GM21423 (cell line): ENCODE measurements at regions not wholly inside any gene's neighbourhood (a gene's known extent, or its start where the extent isn't known, plus 50 kb on each side); places are given as distances from the start of the nearest gene placed in this dataset.
"Not testable (repeated sequence)": the region's sequence is repeated elsewhere in the genome, so short reads cannot be mapped to it uniquely, and the experiment has no call there.

Source experiments
- ATAC-seq: cut with Tn5 transposase; IDR thresholded peaks from one replicate; pipeline ENCODE4 v1.9.1; 2021; ENCODE audit warnings: mild to moderate bottlenecking, moderate library complexity; ENCODE audit not compliant: unreplicated experiment

GRCh38 chr4:123599061-123599919 is 202.7 kb downstream of the SPRY1 start:
- ATAC-seq, result peak; percentile 9

DNA sequence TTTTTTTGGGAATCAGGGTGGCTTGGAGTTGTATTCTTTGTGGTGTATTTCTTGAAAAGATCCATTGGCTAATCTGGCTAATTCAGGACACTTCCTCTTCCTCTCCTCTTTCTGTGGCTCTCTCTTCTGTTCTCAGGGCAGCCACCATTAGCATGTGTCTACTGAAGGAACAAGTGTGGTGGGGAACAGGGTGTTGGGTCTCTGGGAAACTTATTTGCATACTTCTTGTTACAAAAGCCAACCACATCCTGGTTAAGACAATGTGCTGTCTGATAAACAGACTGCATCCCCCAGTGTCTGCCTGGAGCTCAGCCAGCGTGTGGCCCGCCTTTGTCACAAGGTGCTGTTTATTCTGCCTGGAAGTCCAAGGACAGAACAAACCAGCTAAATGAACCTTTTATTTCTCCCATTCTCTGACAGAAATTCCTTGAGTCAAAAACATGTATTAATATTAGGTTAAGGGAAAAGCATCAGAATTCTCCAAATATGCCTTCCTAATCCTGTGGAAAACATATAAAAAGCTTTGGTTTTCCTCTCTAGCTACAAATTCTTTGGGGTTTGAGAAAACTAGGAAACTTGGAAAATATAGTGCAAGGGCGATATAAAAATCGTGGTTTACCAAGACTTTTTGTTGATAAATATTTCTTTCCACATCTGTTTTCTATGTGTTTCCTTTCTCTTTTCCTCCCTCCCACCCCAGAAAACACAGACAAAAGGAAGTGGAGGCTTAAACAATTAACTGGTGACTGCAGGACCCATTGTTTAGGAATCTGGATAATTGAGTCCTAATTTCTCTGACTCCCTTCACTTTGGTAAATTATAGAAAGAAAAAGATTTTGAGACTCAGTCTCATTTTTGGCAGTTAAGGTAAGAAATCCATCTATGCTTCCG is 203.6 kb downstream of the SPRY1 start:
- peak; percentile 100 for ATAC-seq

DNA sequence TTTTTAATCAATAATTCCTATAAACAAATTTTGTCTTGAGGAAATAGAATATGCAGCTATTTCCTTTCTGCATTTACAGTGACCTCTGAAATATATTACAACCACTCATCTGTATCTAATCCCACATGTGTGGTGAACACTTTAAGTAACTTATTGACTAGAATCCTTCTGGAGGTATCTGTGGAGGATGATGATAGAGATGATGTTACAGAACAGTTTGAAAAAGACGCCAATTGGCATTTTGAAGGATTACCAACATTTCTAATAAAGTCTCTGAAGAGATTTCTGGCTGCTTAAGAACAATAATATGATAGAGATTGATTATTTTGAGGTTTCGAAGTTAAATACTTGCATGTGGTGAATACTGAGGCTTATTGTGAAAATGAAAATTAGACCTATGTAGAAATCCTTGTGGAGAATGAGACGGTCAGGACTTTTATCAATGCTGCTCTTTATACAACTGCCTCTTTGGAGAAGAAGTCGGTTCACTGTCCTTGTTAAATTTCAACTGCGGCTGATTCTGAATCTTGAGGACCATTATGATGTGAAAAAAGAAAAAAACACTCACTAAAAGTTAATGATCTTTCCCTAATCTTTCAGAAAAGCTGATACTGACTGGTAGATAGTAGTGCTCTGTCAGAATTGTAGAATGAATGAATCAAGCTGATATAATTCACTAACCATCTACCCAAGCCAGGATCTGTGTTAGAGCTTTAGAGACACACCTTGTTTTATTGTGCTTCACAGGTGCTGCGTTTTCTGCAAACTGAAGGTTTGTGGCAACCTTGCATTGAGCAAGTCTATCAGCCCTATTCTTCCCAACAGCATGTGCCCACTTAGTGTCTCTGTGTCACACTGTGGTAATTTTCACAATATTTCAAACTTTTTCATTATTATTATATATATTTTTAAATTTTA is 204.7 kb downstream of the SPRY1 start:
- no peak for ATAC-seq

DNA sequence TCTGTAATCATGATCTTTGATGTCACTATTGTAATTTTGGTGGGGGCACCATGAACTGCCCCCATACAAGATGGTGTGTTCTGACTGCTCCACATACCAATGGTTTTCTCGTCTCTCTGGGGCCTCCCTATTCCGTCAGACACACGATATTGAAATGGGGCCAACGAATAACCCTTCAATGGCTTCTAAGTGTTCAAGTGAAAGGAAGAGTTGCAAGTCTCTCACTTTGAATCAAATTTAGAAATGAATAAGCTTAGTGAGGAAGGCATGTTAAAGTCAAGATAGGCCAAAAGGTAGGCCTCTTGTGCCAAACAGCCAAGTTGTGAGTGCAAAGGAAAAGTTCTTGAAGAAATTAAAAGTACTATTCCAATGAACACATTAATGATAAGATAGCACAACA is 205.4 kb downstream of the SPRY1 start:
- ATAC-seq, result no peak

- ATAC-seq, result no peak
Measured at GRCh38 chr4:123603165-123603564, 206.6 kb downstream of the SPRY1 start.

DNA sequence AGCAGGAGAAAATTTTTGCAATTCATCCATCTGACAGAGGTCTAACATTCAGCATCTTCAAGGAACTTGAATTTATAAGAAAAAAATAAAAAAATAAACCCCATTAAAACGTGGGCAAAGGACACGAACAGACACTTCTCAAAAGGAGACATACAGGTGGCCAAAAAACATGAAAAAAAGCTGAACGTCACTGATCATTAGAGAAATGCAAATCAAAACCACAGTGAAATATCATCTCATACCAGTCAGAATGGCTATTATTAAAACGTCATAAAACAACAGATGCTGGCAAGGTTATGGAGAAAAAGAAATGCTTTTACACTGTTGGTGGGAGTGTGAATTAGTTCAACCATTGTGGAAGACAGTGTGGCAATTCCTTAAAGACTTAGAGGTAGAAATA is 209.2 kb downstream of the SPRY1 start:
- not testable (repeated sequence) for ATAC-seq

DNA sequence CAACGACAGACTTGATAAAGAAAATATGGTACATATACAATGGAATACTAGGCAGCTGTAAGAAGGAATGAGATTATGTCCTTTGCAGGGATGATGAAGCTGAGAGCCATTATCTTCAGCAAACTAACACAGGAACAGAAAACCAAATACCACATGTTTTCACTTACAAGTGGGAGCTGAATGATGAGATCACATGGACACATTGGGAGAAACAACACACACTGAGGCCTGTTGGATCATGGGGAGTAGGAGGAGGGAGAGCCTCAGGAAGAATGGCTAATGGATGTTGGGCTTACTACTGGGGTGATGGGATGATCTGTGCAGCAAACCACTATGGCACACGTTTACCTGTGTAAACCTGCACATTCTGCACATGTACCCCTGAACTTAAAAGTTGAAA is 209.7 kb downstream of the SPRY1 start:
- ATAC-seq, result no peak

DNA sequence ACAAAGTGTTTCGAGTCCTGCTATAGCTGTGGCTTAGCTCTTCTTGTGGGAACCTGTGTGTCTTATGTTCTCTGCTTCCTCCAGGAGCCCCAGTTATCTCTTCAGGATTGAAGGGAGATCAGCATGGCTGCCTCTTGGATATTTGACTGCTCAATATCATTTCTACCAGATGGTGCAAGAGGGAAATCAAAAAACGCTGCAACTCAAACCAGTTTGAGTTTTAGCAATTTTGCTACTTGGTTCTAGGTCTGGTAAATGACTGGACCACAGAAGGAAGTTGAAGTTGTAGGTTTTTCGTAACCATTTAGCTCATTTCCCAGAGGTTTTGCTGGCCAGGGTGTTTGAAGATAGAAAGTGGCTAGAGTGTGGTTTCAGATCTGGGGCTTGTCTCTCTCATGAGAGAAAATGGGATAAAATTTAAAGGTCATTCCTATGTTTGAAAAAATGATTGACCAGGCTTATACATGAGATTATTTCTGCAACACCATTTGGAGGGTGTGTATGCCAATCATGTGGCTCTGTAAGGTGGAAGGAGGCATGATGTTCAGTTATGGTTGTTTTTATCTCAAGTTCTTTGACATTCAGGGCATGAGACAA is 210.4 kb downstream of the SPRY1 start:
- peak; percentile 86 for ATAC-seq

DNA sequence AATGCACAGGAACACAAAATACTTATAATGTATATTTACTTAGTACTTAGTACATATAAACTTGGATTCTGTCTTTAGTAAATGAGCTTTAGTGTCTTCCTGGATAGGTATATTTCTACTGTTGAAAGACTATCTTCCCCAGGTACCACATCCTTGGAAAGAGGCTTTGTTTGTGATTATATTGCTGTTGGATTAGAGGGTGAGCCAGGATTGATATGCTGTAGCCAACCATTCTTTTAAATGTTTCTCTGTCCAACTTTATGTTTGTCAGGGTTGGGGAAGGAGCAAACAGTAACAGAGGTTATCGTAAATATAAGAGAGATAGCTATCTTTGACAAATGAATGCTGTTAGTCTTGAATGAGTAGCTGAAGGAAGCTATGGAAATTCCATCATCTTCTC is 213.2 kb downstream of the SPRY1 start:
- ATAC-seq, result no peak

- no peak for ATAC-seq
Measured at GRCh38 chr4:123613586-123614344, 217.2 kb downstream of the SPRY1 start.

GRCh38 chr4:123615901-123616300 is 219.3 kb downstream of the SPRY1 start:
- ATAC-seq, result no peak

DNA sequence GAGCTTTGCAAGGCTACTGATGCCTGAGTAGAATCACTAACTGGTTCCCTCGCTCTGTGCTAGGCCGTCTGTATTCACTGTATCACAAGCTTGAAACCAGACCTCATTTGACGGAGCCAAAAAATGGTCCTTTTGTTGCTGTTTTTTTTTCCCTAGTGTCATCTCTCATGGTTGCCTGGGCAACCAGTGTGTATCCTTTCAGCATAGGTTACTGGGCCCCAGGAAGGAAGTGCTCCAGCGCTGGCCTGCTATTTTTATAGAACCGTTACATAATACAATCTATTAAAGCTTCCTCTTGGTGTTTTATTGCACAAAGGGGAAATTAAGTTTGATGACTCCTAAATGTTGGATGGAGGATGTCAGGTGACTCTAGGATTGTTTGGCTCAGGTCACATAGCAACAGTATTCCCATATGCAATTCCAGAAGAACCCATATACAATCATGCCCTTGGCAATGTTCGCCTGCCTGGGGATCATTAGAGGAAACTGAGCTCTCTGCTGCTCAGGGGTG is 220.4 kb downstream of the SPRY1 start:
- no peak for ATAC-seq

GRCh38 chr4:123617791-123618190 is 221.2 kb downstream of the SPRY1 start:
- no peak for ATAC-seq

- ATAC-seq, result no peak
Measured at GRCh38 chr4:123618606-123619005, 222.0 kb downstream of the SPRY1 start.

- ATAC-seq, result no peak
Measured at GRCh38 chr4:123619326-123619725, 222.7 kb downstream of the SPRY1 start.

DNA sequence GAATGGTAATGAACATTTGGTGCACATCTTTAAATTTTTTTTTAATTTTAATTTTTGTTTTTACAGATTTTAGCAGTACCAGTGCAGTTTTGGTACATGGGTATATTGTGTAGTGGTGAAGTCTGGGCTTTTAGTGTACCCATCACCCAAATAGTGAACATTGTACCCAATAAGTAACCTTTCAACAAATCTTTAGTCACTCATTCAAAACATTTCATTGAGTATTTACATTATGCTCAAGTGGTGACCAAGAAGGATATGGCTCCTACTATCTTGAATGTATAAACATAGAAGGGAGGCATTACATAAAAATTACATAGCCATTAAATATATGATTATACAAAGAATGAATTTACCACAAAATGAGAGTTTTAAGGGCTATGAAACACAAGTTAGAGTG is 223.3 kb downstream of the SPRY1 start:
- ATAC-seq, result no peak

DNA sequence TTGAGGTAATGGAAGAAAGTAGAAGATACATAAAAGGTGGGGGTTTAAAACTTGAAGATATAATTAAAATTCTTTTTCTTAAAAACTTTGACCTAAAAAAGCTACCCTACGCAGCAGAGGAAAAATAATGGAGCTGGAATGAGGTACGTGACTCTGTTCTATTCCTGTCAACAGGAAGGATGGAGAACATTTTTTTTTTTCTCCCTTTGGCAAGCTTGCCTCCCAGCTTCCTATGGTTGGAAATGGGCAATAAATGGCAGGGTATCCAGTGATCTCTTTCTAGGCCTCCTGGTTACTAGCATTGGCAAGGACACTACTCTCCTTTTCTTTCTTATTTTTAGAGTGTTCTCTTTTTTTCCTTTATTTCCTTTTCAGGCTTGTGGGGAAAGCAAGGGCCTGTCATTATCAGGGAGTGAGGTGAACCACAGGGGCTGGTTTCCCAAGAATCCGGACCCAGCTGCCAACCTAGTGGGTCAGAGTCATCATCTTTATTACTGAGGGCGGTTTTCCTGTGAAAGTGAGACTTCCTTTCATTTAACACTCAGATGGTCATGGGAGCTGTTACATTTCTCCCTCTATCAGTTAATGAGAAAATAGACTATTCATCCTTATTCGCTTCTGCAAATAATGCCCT is 224.6 kb downstream of the SPRY1 start:
- ATAC-seq, result no peak

GRCh38 chr4:123622572-123622971 is 226.0 kb downstream of the SPRY1 start:
- no peak for ATAC-seq

- ATAC-seq, result no peak
Measured at GRCh38 chr4:123623611-123624010, 227.0 kb downstream of the SPRY1 start.
